ENCODE measurements at regions not wholly inside any gene's neighbourhood (a gene's known extent, or its start where the extent isn't known, plus 50 kb on each side); places are given as distances from the start of the nearest gene placed in this dataset.

GRCh38 chr18:27312153-27312552, 127.0 kb upstream of the CHST9 start:
- no TSS peak for BruUV-seq (replicated peaks)
- no peak for DNase-seq
- H3K14ac ChIP-seq (replicated peaks; ENCODE audit: low read depth, low read length) = no peak overlapping the region
- no peaks in the 10 kb centered on the region for H3K79me1 ChIP-seq (ENCODE audit: low read depth in 1 of 2, low read length in 2 of 2)
- H3K9me1 ChIP-seq (ENCODE audit: insufficient read depth, low read length) = no peaks in the 10 kb centered on the region
- H2BK20ac ChIP-seq (ENCODE audit: low read depth, low read length) = no peak overlapping the region
- no peak overlapping the region for H3K56ac ChIP-seq (ENCODE audit: extremely low read depth, insufficient read depth, low read length)
- intact Hi-C loops (cut with micrococcal nuclease) (no loop called here), dilution Hi-C loops (cut with HindIII; ENCODE audit: low sequenced_read_pairs, unreplicated experiment) (no loop called here), in situ Hi-C loops (cut with MboI; ENCODE audit: low sequenced_read_pairs) (no loop called here)
- H4K91ac ChIP-seq (ENCODE audit: insufficient read depth, low read depth, low read length) = no peak overlapping the region
- no peak overlapping the region for H2BK15ac ChIP-seq (ENCODE audit: low read depth, low read length)
- no peak overlapping the region for H3K27ac ChIP-seq (ENCODE audit: insufficient read depth, low read length)
- no peak overlapping the region for H3K4me2 ChIP-seq (ENCODE audit: low read depth, low read length)
- no peak overlapping the region for H3K4me3 ChIP-seq (ENCODE audit: insufficient read depth, low read depth, low read length)
- H2AFZ ChIP-seq (replicated peaks; ENCODE audit: low read length, poor library complexity) = no peak overlapping the region
- no CpG with 5 or more reads among the region's 1 CpG for WGBS, 2 experiments (ENCODE audit: extremely low coverage in 2 of 2, insufficient read length in 1 of 2)
- H2BK5ac ChIP-seq (ENCODE audit: low read depth, low read length, poor library complexity, severe bottlenecking) = no peak overlapping the region
- H3K18ac ChIP-seq (ENCODE audit: low read depth, low read length) = no peak overlapping the region
- no peak overlapping the region for H3K4ac ChIP-seq (ENCODE audit: low read depth, low read length)
- no peaks in the 10 kb centered on the region for H3K4me1 ChIP-seq (ENCODE audit: control insufficient read depth, insufficient read depth, low read length)
- ATAC-seq (ENCODE audit: low read depth) = no peak
- peaks cover 2% of the 10 kb centered on the region for H3K9me3 ChIP-seq (ENCODE audit: control insufficient read depth, insufficient read depth, low read length)
- H2BK120ac ChIP-seq (ENCODE audit: low read depth, low read length) = no peak overlapping the region
- CTCF ChIA-PET = no interaction called here
- H3K36me3 ChIP-seq (ENCODE audit: control insufficient read depth, insufficient read depth, low read length) = no peaks in the 10 kb centered on the region
- no peaks in the 10 kb centered on the region for H3K27me3 ChIP-seq (ENCODE audit: control insufficient read depth, insufficient read depth, low read length)
- no peaks in the 10 kb centered on the region for H4K20me1 ChIP-seq (ENCODE audit: insufficient read depth, low read length)
- no peak overlapping the region for H3K23ac ChIP-seq (ENCODE audit: low read depth, low read length)
- H3K9ac ChIP-seq (ENCODE audit: low read depth, low read length) = no peak overlapping the region
- H4K5ac ChIP-seq (ENCODE audit: low read depth, low read length) = no peak overlapping the region
- H2AK9ac ChIP-seq (replicated peaks; ENCODE audit: low read depth, low read length, poor library complexity) = no peak overlapping the region
- H4K8ac ChIP-seq (ENCODE audit: low read depth in 2 of 2, low read length in 2 of 2) = no peak overlapping the region
- no peak overlapping the region for H2AK5ac ChIP-seq (ENCODE audit: low read depth, low read length)
- POLR2A ChIA-PET (ENCODE audit: unreplicated experiment) = no interaction called here
- TF ChIP-seq USF2 (IDR thresholded peaks at IDR 0.05; ENCODE audit: low read depth, low read length) (no peak), MAZ (IDR thresholded peaks at IDR 0.05; ENCODE audit: borderline replicate concordance, low read depth, low read length) (no peak), SMC3 (IDR thresholded peaks at IDR 0.05; ENCODE audit: low read depth, low read length) (no peak), POLR2A (IDR thresholded peaks at IDR 0.05; ENCODE audit: low read depth, low read length) (no peak), MXI1 (IDR thresholded peaks at IDR 0.05; ENCODE audit: borderline replicate concordance, low read depth, low read length) (no peak), CTCF (conservative IDR thresholded peaks at IDR 0.05; ENCODE audit: low read depth, low read length) (no peak)
